Femur (tissue), 1 donor: ENCODE measurements at regions not wholly inside any gene's neighbourhood (a gene's known extent, or its start where the extent isn't known, plus 50 kb on each side); places are given as distances from the start of the nearest gene placed in this dataset.
"Not testable (repeated sequence)": the region's sequence is repeated elsewhere in the genome, so short reads cannot be mapped to it uniquely, and the experiment has no call there.

Source experiments
- DNase-seq: peaks from one replicate; pipeline ENCODE4 v3.0.0-alpha.2; 2017

GRCh38 chr18:5830902-5831301 is 64.4 kb downstream of the TMEM200C start:
- not testable (repeated sequence) for DNase-seq

DNA sequence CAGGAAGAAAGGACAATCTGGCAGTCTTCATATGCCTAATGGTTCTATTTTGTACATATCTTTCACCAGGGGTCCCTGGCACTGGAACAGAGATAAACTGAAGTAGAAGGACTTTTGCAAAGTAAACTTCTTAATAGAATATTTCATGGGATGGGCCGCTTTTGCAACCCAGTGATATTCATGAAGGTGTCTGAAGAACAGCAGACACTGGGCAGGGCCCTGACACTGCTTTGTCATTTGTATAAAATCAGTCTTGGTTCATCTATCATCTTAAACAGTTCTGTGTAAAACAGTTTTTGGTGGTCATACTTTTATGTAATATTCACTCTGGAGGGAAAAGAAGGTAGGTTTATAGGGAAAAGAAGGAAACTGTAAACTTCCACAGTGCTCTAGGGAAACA is 66.4 kb downstream of the TMEM200C start:
- DNase-seq, result no peak

DNA sequence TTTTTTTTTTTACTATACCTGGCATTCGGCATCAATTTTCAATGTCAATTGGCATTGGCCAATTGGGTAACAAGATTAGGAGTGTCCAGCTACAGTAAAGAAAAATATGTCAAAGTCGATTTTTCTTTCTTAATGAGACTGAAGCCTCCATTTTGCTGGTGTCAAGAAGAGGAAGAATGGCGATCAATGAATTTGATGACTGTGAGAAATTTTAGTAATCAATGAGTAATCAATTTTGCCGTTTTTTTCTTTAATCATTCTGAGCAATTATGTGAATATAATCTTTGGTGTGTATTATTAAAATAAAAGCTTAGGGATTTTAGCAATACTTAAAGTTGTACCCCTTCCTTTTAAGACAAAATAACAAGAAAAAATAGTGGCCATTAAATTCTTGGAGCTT is 69.7 kb downstream of the TMEM200C start:
- no peak for DNase-seq

DNA sequence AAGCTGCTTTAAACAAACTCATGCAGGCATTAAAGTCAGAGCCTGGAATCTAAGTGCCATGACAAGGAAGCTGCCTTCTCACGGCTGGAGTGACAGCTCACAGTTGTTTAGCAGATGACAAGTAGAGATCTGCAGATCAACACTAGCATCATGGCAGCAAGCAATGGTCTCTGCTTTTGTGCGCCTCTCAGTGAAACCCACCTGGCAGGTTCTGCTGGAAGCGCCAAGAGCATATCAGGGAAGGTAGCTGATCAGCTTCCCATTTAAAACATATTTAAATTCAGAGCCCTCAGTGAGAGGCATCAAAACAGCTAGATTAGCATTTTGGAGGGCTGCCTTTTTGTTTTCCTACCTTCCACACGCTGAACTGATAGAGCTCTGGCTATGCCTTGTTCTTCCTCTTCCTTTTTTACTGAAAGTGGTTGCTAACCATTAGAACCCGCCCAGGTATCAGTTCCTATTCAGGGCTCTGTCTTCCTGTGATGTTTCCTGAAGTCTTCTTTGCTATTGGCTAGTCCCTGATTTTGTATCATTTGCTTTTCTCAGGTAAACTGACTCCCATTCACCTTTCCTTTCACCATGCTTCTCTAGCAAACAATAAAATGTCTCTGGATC is 70.8 kb downstream of the TMEM200C start:
- no peak for DNase-seq

DNA sequence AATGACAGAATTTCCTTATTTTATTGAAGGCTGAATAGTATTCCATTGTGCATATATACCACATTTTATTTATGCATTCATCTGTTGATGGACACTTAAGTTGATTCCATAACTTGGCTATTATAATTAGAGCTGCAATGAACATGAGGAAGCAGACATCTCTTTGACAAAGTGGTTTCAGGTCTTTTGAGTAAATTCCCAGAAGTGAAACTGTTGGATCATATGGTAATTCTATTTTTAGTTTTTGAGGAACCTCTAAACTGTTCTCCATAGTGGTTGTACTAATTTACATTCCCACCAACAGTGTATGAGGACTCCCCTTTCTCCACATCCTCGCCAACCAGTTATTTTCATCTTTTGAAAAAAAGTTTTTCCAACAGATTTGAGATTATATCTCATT is 77.5 kb downstream of the TMEM200C start:
- no peak for DNase-seq

DNA sequence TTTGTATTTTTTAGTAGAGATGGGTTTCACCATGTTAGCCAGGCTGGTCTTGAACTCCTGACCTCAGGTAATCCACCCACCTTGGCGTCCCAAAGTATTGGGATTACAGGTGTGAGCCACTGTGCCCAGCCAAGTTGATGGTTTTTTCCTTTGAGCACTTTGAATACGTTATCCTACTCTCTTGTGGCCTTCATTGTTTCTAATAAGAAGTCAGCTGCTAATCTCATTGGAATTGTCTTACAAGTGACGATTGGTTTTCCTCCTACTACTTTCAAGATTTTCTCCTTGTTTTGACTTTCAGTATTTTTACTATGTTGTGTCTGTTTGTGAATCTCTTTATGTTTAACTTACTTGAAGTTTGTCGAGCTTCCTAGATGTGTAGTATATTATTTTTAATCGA is 88.5 kb downstream of the TMEM200C start:
- DNase-seq, result no peak

GRCh38 chr18:5787936-5788335 is 107.4 kb downstream of the TMEM200C start:
- no peak for DNase-seq

DNA sequence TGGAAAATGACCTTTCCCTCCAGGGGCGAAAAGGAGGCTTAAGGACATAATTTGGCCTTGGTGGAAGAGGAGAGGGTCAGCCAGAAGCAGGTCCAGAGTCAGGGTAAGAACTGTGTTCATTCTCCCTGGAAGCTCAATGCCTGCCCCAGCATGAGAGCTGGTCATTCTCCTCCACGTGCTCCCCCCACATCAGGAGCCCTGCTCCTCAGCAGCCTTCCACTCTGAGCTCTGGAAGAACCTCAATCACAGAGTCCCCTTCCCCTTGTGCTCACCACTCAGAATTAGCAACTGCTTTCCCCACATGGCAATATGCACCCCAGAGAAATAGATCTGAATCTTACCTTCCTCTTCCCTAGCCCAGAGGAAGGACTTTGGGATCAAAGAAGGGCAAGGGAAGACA is 115.4 kb downstream of the TMEM200C start:
- DNase-seq, result no peak

- no peak for DNase-seq
Observed at GRCh38 chr18:5772306-5773105, 122.8 kb downstream of the TMEM200C start.

- no peak for DNase-seq
Observed at GRCh38 chr18:5771343-5771742, 124.0 kb downstream of the TMEM200C start.

- no peak for DNase-seq
Observed at GRCh38 chr18:5770176-5770575, 125.1 kb downstream of the TMEM200C start.

- no peak for DNase-seq
Observed at GRCh38 chr18:5768454-5768853, 126.9 kb downstream of the TMEM200C start.

DNA sequence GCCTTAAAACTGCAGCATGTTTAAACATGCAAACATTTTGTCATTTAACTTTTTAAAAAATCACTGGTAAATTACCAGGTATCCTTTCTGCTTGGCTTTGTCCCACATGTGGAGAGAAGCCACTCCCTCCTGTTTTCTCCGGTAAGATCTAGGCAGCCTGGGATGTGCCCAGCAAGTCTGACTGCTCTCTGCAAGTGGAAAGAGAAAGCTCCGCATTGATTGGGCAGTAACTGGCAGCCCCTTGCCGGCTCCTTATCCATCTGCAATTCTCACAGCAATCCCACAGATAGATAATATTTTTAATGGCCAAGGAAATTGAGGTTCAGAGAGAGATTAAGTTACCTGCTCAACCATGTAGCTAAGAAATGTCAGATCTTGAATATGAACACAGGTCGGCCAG is 136.1 kb downstream of the TMEM200C start:
- DNase-seq, result no peak

DNA sequence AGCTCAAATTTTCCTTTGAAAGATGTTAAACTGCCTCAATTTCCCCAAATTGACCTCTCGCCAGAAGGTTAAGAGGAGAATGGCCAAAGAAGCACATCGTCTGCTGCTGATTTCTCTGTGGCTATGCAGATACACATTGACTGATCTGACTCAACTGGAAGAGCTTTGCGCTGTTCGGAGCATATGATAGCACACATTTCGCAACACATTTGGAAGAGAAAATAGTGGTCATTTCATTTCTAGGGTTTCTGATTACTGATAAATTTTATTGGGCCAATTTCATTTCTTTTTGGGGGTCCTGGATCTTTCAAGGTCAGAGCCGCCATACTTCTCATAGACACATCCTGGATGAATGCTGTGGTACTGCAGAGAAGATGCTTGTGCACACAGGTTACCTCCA is 138.5 kb downstream of the TMEM200C start:
- DNase-seq, result no peak

DNA sequence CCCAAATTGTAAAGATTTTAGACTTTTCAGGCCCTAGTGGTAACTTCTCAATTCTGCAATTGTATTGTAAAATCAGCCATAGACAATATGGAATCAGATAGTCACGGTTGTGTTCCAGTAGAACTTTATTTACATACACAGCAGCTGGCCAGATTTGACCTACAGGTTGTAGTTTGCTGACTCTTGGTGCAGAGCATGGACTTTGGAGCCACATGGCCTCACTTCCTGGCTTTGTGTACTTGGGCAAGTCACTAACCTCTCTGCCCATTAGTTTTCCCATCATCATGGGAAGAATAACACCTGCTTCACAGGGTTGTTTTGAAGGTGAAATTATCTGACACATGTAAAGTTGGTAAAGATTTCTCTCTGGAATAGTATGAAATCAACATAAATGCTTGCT is 147.6 kb downstream of the TMEM200C start:
- DNase-seq, result no peak

GRCh38 chr18:5746844-5747243 is 148.5 kb downstream of the TMEM200C start:
- no peak for DNase-seq

DNA sequence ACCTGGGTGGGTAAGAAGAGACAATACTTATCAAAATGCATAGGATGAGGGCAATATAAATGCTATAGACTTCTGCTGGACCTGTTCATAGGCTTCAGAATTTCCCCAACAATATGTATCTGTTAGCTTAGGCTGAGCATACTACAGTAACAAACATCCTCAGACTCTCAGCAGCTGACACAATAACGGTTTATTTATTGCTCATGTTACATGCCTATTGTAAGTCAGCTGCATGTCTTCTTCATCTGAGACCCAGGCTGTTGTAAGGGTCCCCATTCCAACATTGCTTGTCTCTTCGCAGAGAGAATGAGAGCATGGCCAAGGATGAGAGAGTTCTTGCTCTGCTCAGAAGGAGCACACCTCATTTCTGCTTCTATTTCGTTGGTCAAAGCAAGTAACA is 150.7 kb downstream of the TMEM200C start:
- no peak for DNase-seq

GRCh38 chr18:5738526-5738925 is 156.8 kb downstream of the TMEM200C start:
- no peak for DNase-seq

DNA sequence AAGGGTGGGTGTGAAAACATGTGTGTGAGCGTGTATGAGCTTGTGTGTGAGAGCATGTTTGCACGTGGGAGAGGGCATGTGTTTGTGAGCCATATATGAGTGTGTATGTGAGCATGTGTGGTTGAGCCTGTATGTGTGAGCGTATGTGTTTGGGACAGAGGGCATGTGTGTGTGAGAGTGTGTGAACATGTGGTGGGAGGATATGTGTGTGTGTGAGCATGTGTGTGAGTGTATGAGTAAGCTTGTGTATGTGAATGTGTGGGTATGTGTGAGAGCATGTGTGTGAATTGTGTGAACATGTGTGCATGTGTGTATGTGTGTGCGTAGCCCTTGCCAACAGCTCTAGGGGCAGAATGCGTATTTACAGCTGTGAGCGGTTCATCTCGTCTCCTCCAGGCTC is 163.0 kb downstream of the TMEM200C start:
- DNase-seq, result no peak

GRCh38 chr18:5729983-5730699 is 165.2 kb downstream of the TMEM200C start:
- DNase-seq, result peak; percentile 39

DNA sequence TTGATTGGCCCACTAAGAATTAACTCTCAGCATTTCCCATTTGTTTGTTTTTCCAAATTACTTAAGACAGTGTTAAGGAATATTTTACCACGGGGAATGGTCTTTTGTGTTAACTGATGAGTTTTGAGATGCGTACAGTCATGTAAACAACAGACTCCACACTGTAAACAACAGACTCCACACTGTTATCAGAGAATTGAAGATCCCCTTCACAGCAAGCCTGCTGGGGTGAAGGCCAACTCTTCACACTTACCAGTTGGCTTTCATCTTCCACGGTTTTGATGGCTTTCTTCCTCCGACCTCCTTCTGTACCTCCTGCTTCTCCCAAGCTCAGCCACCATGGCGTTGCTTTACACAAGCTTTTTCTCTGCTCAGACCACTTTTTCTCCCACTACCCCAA is 166.8 kb downstream of the TMEM200C start:
- no peak for DNase-seq

GRCh38 chr18:5726011-5726410 is 169.3 kb downstream of the TMEM200C start:
- no peak for DNase-seq

DNA sequence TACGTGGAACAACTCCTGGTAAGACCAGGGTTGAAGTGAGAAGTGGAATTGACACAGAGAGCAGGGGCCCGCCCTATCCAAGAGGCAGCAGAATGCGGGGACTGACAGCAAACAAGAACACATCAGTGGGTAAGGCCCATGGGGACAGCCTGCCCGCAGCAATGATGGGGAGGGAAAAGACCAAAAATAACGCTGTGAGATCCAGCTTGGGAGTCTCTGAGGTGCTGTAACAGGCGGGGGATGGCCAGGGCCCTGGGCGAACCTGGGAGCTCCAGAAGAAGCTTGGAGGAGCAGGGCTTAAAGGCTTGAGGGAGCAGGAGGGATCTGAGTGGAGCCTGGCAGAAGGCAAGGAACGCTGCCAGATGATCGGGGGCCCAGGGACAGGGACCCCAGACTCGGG is 173.4 kb downstream of the TMEM200C start:
- no peak for DNase-seq

DNA sequence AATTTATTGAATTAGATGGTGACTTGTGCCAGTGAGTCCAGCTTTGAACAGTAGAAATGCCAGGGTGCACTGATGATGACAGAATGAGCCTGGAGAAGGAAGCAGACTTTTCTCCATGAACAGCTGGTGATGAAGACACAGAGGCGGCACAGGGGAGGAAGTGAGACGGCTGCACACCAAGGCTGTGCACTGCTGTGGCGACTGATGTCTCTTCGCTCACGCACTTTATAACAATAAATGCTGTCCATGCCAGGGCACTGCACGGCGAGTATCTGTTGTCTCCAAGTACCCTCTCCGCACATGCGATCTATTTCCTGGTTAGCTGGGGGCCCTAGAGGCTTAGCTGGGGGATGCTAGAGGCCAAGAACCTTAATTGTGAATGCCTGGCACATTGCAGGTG is 175.2 kb downstream of the TMEM200C start:
- no peak for DNase-seq
